ENCODE measurements at regions not wholly inside any gene's neighbourhood (a gene's known extent, or its start where the extent isn't known, plus 50 kb on each side); places are given as distances from the start of the nearest gene placed in this dataset.

GRCh38 chr13:111904166-111904565 is 162.8 kb upstream of the SOX1 start:
- no peak for TF ChIP-seq CTCF (IDR thresholded peaks at IDR 0.05)
- no peak for TF ChIP-seq POLR2A (IDR thresholded peaks at IDR 0.05)

All from body of pancreas (tissue), 4 donors.